ENCODE measurements at regions not wholly inside any gene's neighbourhood (a gene's known extent, or its start where the extent isn't known, plus 50 kb on each side); places are given as distances from the start of the nearest gene placed in this dataset.
"Not testable (repeated sequence)": the region's sequence is repeated elsewhere in the genome, so short reads cannot be mapped to it uniquely, and the experiment has no call there.

- Histone ChIP-seq H3K4me3 (ENCODE audit: low read length in 2 of 2) (no peak overlapping the region), H3K27ac (replicated peaks; ENCODE audit: low read length) (no peak overlapping the region), H2AFZ (ENCODE audit: low read length) (no peak overlapping the region), H3K23ac (ENCODE audit: low read depth, low read length, poor library complexity) (no peak overlapping the region), H3K14ac (ENCODE audit: low read length) (no peak overlapping the region), H3K18ac (ENCODE audit: low read length) (no peak overlapping the region), H3K27me3 (ENCODE audit: control insufficient read depth in 3 of 3, insufficient read depth in 3 of 3, low read depth in 1 of 3, low read length in 3 of 3) (no peaks in the 10 kb centered on the region), H3K4me2 (ENCODE audit: insufficient read depth, low read length, poor library complexity, severe bottlenecking) (no peak overlapping the region), H2BK12ac (ENCODE audit: low read length) (no peak overlapping the region), H2BK5ac (ENCODE audit: low read length) (no peak overlapping the region), H3K4me1 (ENCODE audit: control insufficient read depth in 2 of 2, insufficient read depth in 1 of 2, low read depth in 1 of 2, low read length in 2 of 2) (no peaks in the 10 kb centered on the region), H4K91ac (ENCODE audit: low read depth, low read length, poor library complexity) (no peak overlapping the region), H2AK5ac (ENCODE audit: low read depth, low read length) (no peak overlapping the region), H3K36me3 (replicated peaks in 1 of 2; ENCODE audit: control insufficient read depth in 2 of 2, insufficient read depth in 2 of 2, low read length in 2 of 2) (no peaks in the 10 kb centered on the region), H3K79me1 (ENCODE audit: low read depth, low read length) (no peaks in the 10 kb centered on the region), H2BK120ac (ENCODE audit: low read depth, low read length) (no peak overlapping the region), H2BK15ac (ENCODE audit: low read length) (no peak overlapping the region), H3K4ac (ENCODE audit: low read length) (no peak overlapping the region), H3K9me3 (replicated peaks in 1 of 2; ENCODE audit: control insufficient read depth in 2 of 2, insufficient read depth in 1 of 2, low read depth in 1 of 2, low read length in 2 of 2) (peaks cover 0 to 1% of the 10 kb centered on the region in 2 donors), H3K9ac (ENCODE audit: low read depth, low read length, poor library complexity) (no peak overlapping the region), H4K8ac (ENCODE audit: low read depth, low read length) (no peak overlapping the region)
- WGBS, 2 donors (ENCODE audit: extremely low coverage in 2 of 2, insufficient read length in 2 of 2, insufficient replicate concordance in 1 of 2) = no CpG with 5 or more reads among the region's 9 CpGs
- DNase-seq (ENCODE audit: low spot score) = no peak
These were observed 78.4 kb upstream of the MRPS22 start for GRCh38 chr3:139265131-139266016.

- H2BK15ac ChIP-seq (ENCODE audit: low read length) = no peak overlapping the region
- WGBS, 2 donors (ENCODE audit: extremely low coverage in 2 of 2, insufficient read length in 2 of 2, insufficient replicate concordance in 1 of 2) = no CpG with 5 or more reads among the region's 7 CpGs
These were observed 76.2 kb upstream of the MRPS22 start for GRCh38 chr3:139267300-139268246.

GRCh38 chr3:139269984-139270383 is 73.8 kb upstream of the MRPS22 start:
- Histone ChIP-seq H3K9me3 (replicated peaks in 1 of 2; ENCODE audit: control insufficient read depth in 2 of 2, insufficient read depth in 1 of 2, low read depth in 1 of 2, low read length in 2 of 2) (peaks cover 0 to 1% of the 10 kb centered on the region in 2 donors), H2BK5ac (ENCODE audit: low read length) (no peak overlapping the region), H4K91ac (ENCODE audit: low read depth, low read length, poor library complexity) (no peak overlapping the region), H4K8ac (ENCODE audit: low read depth, low read length) (no peak overlapping the region), H2BK15ac (ENCODE audit: low read length) (no peak overlapping the region), H2BK120ac (ENCODE audit: low read depth, low read length) (no peak overlapping the region), H3K27ac (replicated peaks; ENCODE audit: low read length) (no peak overlapping the region), H2AFZ (ENCODE audit: low read length) (no peak overlapping the region), H3K9ac (ENCODE audit: low read depth, low read length, poor library complexity) (no peak overlapping the region), H3K18ac (ENCODE audit: low read length) (no peak overlapping the region), H3K23ac (ENCODE audit: low read depth, low read length, poor library complexity) (no peak overlapping the region), H3K4ac (ENCODE audit: low read length) (no peak overlapping the region), H3K4me3 (ENCODE audit: low read length in 2 of 2) (no peak overlapping the region), H3K36me3 (replicated peaks in 1 of 2; ENCODE audit: control insufficient read depth in 2 of 2, insufficient read depth in 2 of 2, low read length in 2 of 2) (no peaks in the 10 kb centered on the region), H2BK12ac (ENCODE audit: low read length) (no peak overlapping the region), H3K79me1 (ENCODE audit: low read depth, low read length) (no peaks in the 10 kb centered on the region), H3K14ac (ENCODE audit: low read length) (no peak overlapping the region), H3K4me2 (ENCODE audit: insufficient read depth, low read length, poor library complexity, severe bottlenecking) (no peak overlapping the region), H3K27me3 (ENCODE audit: control insufficient read depth in 3 of 3, insufficient read depth in 3 of 3, low read depth in 1 of 3, low read length in 3 of 3) (no peaks in the 10 kb centered on the region), H3K4me1 (ENCODE audit: control insufficient read depth in 2 of 2, insufficient read depth in 1 of 2, low read depth in 1 of 2, low read length in 2 of 2) (no peaks in the 10 kb centered on the region), H2AK5ac (ENCODE audit: low read depth, low read length) (no peak overlapping the region)
- WGBS, 2 donors (ENCODE audit: extremely low coverage in 2 of 2, insufficient read length in 2 of 2, insufficient replicate concordance in 1 of 2) = no CpG with 5 or more reads among the region's 2 CpGs
- DNase-seq (ENCODE audit: low spot score) = no peak

More at GRCh38 chr3:139267300-139268246, 76.2 kb upstream of the MRPS22 start:
- no peak overlapping the region for H2BK12ac ChIP-seq (ENCODE audit: low read length)
- H3K9ac ChIP-seq (ENCODE audit: low read depth, low read length, poor library complexity) = no peak overlapping the region
- no peak overlapping the region for H3K27ac ChIP-seq (replicated peaks; ENCODE audit: low read length)
- H3K79me1 ChIP-seq (ENCODE audit: low read depth, low read length) = no peaks in the 10 kb centered on the region
- no peak overlapping the region for H3K4me3 ChIP-seq (ENCODE audit: low read length in 2 of 2)
- H4K91ac ChIP-seq (ENCODE audit: low read depth, low read length, poor library complexity) = no peak overlapping the region
- no peak overlapping the region for H2BK5ac ChIP-seq (ENCODE audit: low read length)
- no peak overlapping the region for H2AFZ ChIP-seq (ENCODE audit: low read length)
- no peak overlapping the region for H2BK120ac ChIP-seq (ENCODE audit: low read depth, low read length)
- H2AK5ac ChIP-seq (ENCODE audit: low read depth, low read length) = no peak overlapping the region
- no peak overlapping the region for H3K14ac ChIP-seq (ENCODE audit: low read length)
- no peak overlapping the region for H4K8ac ChIP-seq (ENCODE audit: low read depth, low read length)
- no peak overlapping the region for H3K4ac ChIP-seq (ENCODE audit: low read length)
- H3K18ac ChIP-seq (ENCODE audit: low read length) = no peak overlapping the region
- H3K27me3 ChIP-seq (ENCODE audit: control insufficient read depth in 3 of 3, insufficient read depth in 3 of 3, low read depth in 1 of 3, low read length in 3 of 3) = no peaks in the 10 kb centered on the region
- no peak overlapping the region for H3K23ac ChIP-seq (ENCODE audit: low read depth, low read length, poor library complexity)
- H3K9me3 ChIP-seq (replicated peaks in 1 of 2; ENCODE audit: control insufficient read depth in 2 of 2, insufficient read depth in 1 of 2, low read depth in 1 of 2, low read length in 2 of 2) = peaks cover 0 to 1% of the 10 kb centered on the region in 2 donors
- no peak overlapping the region for H3K4me2 ChIP-seq (ENCODE audit: insufficient read depth, low read length, poor library complexity, severe bottlenecking)
- no peaks in the 10 kb centered on the region for H3K36me3 ChIP-seq (replicated peaks in 1 of 2; ENCODE audit: control insufficient read depth in 2 of 2, insufficient read depth in 2 of 2, low read length in 2 of 2)
- H3K4me1 ChIP-seq (ENCODE audit: control insufficient read depth in 2 of 2, insufficient read depth in 1 of 2, low read depth in 1 of 2, low read length in 2 of 2) = no peaks in the 10 kb centered on the region
- DNase-seq (ENCODE audit: low spot score) = no peak

- H3K18ac ChIP-seq (ENCODE audit: low read length); H2BK15ac ChIP-seq (ENCODE audit: low read length); H4K91ac ChIP-seq (ENCODE audit: low read depth, low read length, poor library complexity); H3K23ac ChIP-seq (ENCODE audit: low read depth, low read length, poor library complexity); H4K8ac ChIP-seq (ENCODE audit: low read depth, low read length); H3K79me1 ChIP-seq (ENCODE audit: low read depth, low read length); H3K27ac ChIP-seq (replicated peaks; ENCODE audit: low read length); H2AFZ ChIP-seq (ENCODE audit: low read length); H2BK120ac ChIP-seq (ENCODE audit: low read depth, low read length); H3K9ac ChIP-seq (ENCODE audit: low read depth, low read length, poor library complexity); H2BK12ac ChIP-seq (ENCODE audit: low read length); H2BK5ac ChIP-seq (ENCODE audit: low read length); H3K4me1 ChIP-seq (ENCODE audit: control insufficient read depth in 2 of 2, insufficient read depth in 1 of 2, low read depth in 1 of 2, low read length in 2 of 2); H3K4ac ChIP-seq (ENCODE audit: low read length); H3K9me3 ChIP-seq (replicated peaks in 1 of 2; ENCODE audit: control insufficient read depth in 2 of 2, insufficient read depth in 1 of 2, low read depth in 1 of 2, low read length in 2 of 2); DNase-seq (ENCODE audit: low spot score); H3K27me3 ChIP-seq (ENCODE audit: control insufficient read depth in 3 of 3, insufficient read depth in 3 of 3, low read depth in 1 of 3, low read length in 3 of 3); H3K4me3 ChIP-seq (ENCODE audit: low read length in 2 of 2); H2AK5ac ChIP-seq (ENCODE audit: low read depth, low read length); H3K14ac ChIP-seq (ENCODE audit: low read length); H3K4me2 ChIP-seq (ENCODE audit: insufficient read depth, low read length, poor library complexity, severe bottlenecking); H3K36me3 ChIP-seq (replicated peaks in 1 of 2; ENCODE audit: control insufficient read depth in 2 of 2, insufficient read depth in 2 of 2, low read length in 2 of 2): not testable (repeated sequence)
- 100% methylated on average over 1 of the region's 2 CpGs; no CpG with 5 or more reads in 1 of the 2 donors for WGBS, 2 donors (ENCODE audit: extremely low coverage in 2 of 2, insufficient read length in 2 of 2, insufficient replicate concordance in 1 of 2)
These were observed 73.2 kb upstream of the MRPS22 start for GRCh38 chr3:139270652-139271051.

All from neuronal stem cell (in vitro differentiated cells).